ENCODE measurements at regions not wholly inside any gene's neighbourhood (a gene's known extent, or its start where the extent isn't known, plus 50 kb on each side); places are given as distances from the start of the nearest gene placed in this dataset.

GRCh38 chr5:105878402-105878801 is 1792.3 kb downstream of the EFNA5 start:
- H3K27me3 Mint-ChIP-seq = no peaks in the 10 kb centered on the region
- DNase-seq = no peak
- intact Hi-C loops (cut with micrococcal nuclease) = no loop called here
- no peak for ATAC-seq (ENCODE audit: low read depth)
- POLR2A ChIA-PET = no interaction called here
- no peaks in the 10 kb centered on the region for H3K4me1 Mint-ChIP-seq
- TF ChIP-seq CTCF (IDR thresholded peaks at IDR 0.05) = no peak
- H3K27ac Mint-ChIP-seq = no peak overlapping the region
- CTCF ChIA-PET = no interaction called here
- H3K36me3 Mint-ChIP-seq (ENCODE audit: low read depth) = no peaks in the 10 kb centered on the region
- no peak overlapping the region for H3K4me3 Mint-ChIP-seq
- H3K9me3 Mint-ChIP-seq = no peaks in the 10 kb centered on the region

GRCh38 chr5:105877592-105877991 is 1793.1 kb downstream of the EFNA5 start:
- Mint-ChIP-seq H3K36me3 (ENCODE audit: low read depth) (no peaks in the 10 kb centered on the region), H3K27me3 (no peaks in the 10 kb centered on the region), H3K9me3 (no peaks in the 10 kb centered on the region), H3K4me1 (no peaks in the 10 kb centered on the region), H3K27ac (no peak overlapping the region), H3K4me3 (no peak overlapping the region)
- CTCF ChIA-PET = no interaction called here
- no peak for DNase-seq
- intact Hi-C loops (cut with micrococcal nuclease) = no loop called here
- POLR2A ChIA-PET = no interaction called here
- no peak for ATAC-seq (ENCODE audit: low read depth)
- TF ChIP-seq CTCF (IDR thresholded peaks at IDR 0.05) = no peak

- CTCF ChIA-PET = no interaction called here
- H3K9me3 Mint-ChIP-seq = no peaks in the 10 kb centered on the region
- ATAC-seq (ENCODE audit: low read depth) = no peak
These were observed 1796.4 kb downstream of the EFNA5 start for GRCh38 chr5:105874316-105874715.

GRCh38 chr5:105872569-105873270 is 1798.0 kb downstream of the EFNA5 start:
- TF ChIP-seq CTCF (IDR thresholded peaks at IDR 0.05) = no peak
- no peaks in the 10 kb centered on the region for H3K27me3 Mint-ChIP-seq
- no peak overlapping the region for H3K27ac Mint-ChIP-seq
- no peaks in the 10 kb centered on the region for H3K36me3 Mint-ChIP-seq (ENCODE audit: low read depth)
- H3K4me3 Mint-ChIP-seq = no peak overlapping the region
- ChIA-PET CTCF (no interaction called here), POLR2A (no interaction called here)
- no peaks in the 10 kb centered on the region for H3K9me3 Mint-ChIP-seq
- intact Hi-C loops (cut with micrococcal nuclease) = no loop called here
- ATAC-seq (ENCODE audit: low read depth) (no peak), DNase-seq (no peak)
- H3K4me1 Mint-ChIP-seq = no peaks in the 10 kb centered on the region

More at GRCh38 chr5:105874316-105874715, 1796.4 kb downstream of the EFNA5 start:
- H3K27me3 Mint-ChIP-seq = no peaks in the 10 kb centered on the region
- intact Hi-C loops (cut with micrococcal nuclease) = no loop called here
- no peaks in the 10 kb centered on the region for H3K4me1 Mint-ChIP-seq
- no peak for DNase-seq
- no peak for TF ChIP-seq CTCF (IDR thresholded peaks at IDR 0.05)
- POLR2A ChIA-PET = no interaction called here
- no peaks in the 10 kb centered on the region for H3K36me3 Mint-ChIP-seq (ENCODE audit: low read depth)
- no peak overlapping the region for H3K4me3 Mint-ChIP-seq
- no peak overlapping the region for H3K27ac Mint-ChIP-seq

- H3K9me3 Mint-ChIP-seq = peaks cover 11% of the 10 kb centered on the region
- no peak for TF ChIP-seq CTCF (IDR thresholded peaks at IDR 0.05)
- POLR2A ChIA-PET = no interaction called here
- intact Hi-C loops (cut with micrococcal nuclease) = no loop called here
- H3K4me1 Mint-ChIP-seq = no peaks in the 10 kb centered on the region
- H3K36me3 Mint-ChIP-seq (ENCODE audit: low read depth) = no peaks in the 10 kb centered on the region
- no peaks in the 10 kb centered on the region for H3K27me3 Mint-ChIP-seq
- ATAC-seq (ENCODE audit: low read depth) (no peak), DNase-seq (no peak)
- CTCF ChIA-PET = no interaction called here
- H3K27ac Mint-ChIP-seq = no peak overlapping the region
- H3K4me3 Mint-ChIP-seq = no peak overlapping the region
These were observed 1802.5 kb downstream of the EFNA5 start for GRCh38 chr5:105868038-105868780.

All from activated B cell treated with CpG ODN at 0.5 μM for 24 hours (primary cell).